HPDE6-E6E7 (cell line): ENCODE measurements at regions not wholly inside any gene's neighbourhood (a gene's known extent, or its start where the extent isn't known, plus 50 kb on each side); places are given as distances from the start of the nearest gene placed in this dataset.
"Not testable (repeated sequence)": the region's sequence is repeated elsewhere in the genome, so short reads cannot be mapped to it uniquely, and the experiment has no call there.

ENCODE experiments used
- DNase-seq: peaks from one replicate; pipeline ENCODE4 v3.0.0; 2011; ENCODE audit warnings: missing footprints; ENCODE audit errors: extremely low spot score

DNA sequence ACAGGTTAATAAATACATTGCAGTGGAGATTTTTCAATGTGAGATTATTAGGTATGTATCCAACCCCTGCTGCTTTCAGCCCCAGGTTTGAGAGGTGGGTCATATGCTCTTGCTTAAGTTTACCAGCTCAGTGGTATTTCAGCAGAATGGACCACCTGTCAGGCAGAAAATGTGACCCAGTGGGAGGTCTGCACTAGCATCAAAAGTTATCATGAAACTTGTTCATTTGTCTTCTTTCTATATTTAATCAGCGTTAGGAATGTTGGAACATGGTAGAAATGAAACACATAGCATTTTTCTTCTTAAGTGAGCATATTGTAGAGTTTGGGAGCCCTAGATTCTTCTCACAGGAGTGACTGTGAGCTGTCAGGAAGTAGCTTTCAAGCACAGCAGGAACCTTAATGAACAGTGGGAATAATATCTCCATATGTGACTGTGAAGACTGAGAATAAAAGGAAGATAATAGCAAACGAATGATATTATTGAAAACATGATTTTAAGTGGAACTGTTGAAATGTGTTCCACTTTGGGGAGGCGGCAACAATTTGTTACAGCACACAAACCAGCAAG lies 596.9 kb upstream of the CDH6 start:
- DNase-seq, result no peak

GRCh38 chr5:30594331-30594730 lies 599.2 kb upstream of the CDH6 start:
- no peak for DNase-seq

DNA sequence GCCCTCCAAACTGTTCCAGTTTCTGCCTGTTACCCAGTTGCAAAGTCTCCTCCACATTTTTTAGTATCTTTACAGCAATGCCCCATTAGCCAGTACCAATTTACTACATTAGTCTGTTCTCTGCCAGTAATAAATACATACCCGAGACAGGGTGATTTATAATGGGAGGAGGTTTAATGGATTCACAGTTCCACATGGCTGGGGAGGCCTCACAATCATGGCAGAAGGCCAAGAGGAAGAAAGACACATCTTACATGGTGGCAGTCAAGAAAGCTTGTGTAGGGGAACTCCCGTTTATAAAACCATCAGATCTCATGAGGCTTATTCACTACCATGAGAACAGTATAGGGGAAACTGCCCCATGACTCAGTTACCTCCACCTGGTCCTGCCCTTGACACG lies 600.7 kb upstream of the CDH6 start:
- DNase-seq, result no peak

GRCh38 chr5:30581198-30581935 lies 612.1 kb upstream of the CDH6 start:
- DNase-seq, result no peak

DNA sequence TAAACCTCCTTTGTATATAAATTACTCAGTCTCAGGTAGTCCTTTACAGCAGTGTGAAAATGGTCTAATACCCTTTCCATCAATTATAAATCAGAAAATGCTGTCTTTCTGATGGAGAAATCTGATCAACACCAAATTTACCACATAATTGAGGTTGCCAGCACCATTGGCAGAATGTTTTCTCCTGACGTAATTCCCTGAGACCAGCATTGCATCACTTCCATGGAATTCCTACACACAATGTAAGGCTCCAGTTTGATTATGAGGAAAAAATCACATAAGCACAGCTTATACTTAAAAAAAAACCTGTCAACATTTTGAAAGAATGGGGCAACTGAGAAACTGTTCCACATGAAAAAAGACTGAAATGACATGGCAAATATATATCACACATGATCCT lies 618.7 kb upstream of the CDH6 start:
- no peak for DNase-seq

DNA sequence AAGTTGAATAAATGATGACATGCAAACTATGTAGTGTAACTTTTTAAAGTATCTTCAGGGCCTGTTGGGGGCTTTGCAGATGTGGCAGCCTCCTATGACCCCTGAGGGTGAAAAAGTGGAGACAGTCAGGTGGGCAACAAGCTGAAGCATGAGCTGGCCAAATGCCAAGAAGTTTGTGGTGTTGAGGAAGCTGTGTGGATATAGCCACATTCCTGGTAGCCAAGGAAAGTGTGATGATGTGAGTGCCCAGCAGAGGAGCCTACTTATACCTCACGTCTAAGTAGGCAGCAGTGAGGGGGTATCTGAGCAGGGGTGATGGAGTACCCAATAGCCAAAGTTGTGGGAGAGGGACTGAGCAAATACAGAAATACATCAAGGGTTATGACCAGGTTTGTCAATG lies 621.2 kb upstream of the CDH6 start:
- DNase-seq, result no peak

- no peak for DNase-seq
These were observed 631.7 kb upstream of the CDH6 start for GRCh38 chr5:30561771-30562170.

- no peak for DNase-seq
These were observed 641.9 kb upstream of the CDH6 start for GRCh38 chr5:30551618-30552017.

DNA sequence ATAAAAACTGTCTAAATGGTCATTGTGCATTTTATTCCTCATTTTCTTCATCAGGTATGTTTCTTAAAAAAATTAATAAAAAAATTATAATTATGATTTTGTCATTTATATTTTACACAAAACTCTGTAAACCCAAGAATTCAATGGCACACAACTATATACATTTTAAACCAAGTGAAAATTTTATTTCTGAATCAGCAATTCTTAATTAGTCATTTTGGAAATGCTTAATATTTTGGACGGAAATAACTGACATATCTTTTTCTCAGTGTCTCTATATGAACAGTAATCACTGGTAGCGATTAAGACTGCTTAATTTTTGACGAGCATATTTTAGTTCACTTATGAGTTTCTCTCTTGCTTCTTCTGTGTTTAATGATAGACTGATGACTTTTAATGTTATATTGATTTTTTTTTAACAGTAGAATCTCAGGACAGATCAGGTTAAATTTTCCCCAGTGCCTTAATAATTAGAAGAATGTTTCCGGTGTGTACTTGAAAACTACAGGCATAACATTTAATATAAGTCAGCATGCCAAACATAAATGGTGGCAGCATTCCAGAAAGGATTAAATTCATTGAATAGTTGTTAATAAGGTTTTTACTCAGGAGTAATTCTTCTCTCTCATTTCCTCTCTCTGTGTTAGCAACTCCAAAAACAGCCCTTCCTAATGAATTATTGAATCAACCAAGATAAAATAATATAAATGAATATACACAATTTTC lies 644.7 kb upstream of the CDH6 start:
- DNase-seq, result no peak

DNA sequence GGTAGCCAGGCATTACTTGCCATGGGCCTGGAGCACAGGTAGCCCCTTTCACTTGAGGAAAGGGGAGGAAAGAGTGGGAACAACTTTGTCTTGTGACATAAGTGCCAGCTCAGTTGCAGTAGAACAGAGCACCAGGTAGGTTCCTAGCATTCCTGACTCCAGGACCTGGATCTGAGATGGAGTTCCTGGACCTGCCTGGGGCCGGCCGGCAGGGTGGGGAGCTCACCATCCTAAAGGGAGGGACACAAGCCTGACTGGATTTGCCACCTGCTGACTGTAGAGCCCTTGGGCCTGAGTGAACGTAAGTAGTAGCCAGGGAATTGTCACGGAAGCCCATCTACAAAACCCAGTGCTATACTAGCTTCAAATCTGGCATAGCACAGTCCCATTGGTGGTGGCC lies 653.3 kb upstream of the CDH6 start:
- DNase-seq, result no peak

GRCh38 chr5:30539004-30539634 lies 654.4 kb upstream of the CDH6 start:
- no peak for DNase-seq

- no peak for DNase-seq
These were observed 668.1 kb upstream of the CDH6 start for GRCh38 chr5:30525353-30525752.

- no peak for DNase-seq
These were observed 669.1 kb upstream of the CDH6 start for GRCh38 chr5:30524428-30524827.

DNA sequence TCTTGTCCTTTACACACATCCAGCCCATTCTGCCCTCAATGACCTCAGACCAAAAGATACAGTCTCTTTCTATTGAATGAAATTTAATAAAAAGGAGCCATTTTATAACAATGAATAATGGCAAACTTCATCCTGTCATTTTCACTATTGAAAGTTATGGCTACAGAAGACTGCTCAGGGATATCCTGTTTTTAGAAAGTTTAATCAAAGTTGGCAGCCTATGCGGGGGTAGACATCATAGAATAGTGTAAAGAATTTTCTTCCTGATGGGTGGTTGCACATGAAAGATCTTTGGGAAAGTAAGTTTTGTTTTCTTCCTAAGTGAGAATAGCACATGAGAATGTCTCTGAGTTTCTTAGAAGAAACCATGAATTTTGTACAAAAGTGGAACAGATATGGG lies 670.4 kb upstream of the CDH6 start:
- DNase-seq, result no peak

DNA sequence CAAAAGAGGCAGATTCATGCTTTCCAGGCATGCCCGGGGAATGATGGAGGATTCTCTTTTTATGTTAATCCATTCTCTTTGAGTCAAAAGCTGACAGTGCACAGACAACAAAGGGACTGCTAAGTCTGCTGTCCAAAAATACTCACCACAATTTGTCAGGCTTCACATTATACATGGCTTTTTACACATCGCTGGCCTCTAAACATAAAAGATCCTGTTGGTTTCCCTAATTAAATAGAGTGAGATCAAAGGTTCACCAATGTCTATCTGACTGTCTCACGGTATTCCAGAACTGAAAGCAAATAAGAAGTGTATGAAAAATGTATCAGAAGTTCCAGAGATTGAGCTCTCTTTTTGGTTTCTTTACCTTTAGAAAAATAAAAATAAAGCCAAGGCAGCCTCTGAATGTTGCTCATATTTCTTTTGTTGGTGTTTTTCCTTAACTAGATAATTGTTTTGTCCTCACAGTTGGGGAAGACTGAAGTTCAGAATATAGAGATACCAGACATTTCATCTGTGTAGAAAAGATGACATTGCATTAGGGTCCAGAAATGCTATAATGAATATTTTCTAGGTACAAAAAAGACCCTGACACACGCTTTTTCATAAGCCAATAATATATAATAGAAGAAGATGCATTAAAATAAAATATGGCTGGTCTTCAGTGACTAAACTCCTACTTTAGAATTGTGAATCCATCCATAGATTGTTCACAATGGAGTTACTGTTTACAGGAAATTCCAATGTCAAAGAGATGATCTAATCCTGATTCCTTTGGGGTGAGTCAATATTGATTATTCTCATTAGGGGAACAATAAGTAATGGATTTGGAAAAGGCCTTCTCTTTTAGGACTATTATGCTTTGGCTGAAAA lies 688.2 kb upstream of the CDH6 start:
- peak; percentile 14 for DNase-seq

GRCh38 chr5:30502277-30502676 lies 691.2 kb upstream of the CDH6 start:
- DNase-seq, result peak; percentile 9

- no peak for DNase-seq
These were observed 692.4 kb upstream of the CDH6 start for GRCh38 chr5:30501065-30501464.

DNA sequence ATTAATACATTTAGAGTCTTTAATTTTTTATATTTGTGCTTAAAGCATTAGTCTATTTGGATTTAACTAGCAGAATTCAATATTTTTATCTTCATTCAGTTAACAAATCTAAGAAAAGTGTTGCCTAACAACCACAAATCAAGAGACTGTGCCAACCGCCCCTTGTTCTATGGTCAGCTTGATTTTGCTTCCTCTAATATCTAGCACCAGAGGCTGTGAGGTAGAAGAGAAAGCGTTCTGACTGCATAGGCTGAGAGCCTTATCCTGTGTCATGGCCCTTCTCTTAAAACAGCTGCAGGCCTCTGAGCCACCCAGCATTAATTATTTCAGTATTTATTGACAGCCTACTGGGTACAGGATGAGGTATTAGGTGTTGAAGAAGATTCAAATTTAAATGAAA lies 693.0 kb upstream of the CDH6 start:
- DNase-seq, result no peak

GRCh38 chr5:30499402-30499801 lies 694.1 kb upstream of the CDH6 start:
- DNase-seq, result no peak

DNA sequence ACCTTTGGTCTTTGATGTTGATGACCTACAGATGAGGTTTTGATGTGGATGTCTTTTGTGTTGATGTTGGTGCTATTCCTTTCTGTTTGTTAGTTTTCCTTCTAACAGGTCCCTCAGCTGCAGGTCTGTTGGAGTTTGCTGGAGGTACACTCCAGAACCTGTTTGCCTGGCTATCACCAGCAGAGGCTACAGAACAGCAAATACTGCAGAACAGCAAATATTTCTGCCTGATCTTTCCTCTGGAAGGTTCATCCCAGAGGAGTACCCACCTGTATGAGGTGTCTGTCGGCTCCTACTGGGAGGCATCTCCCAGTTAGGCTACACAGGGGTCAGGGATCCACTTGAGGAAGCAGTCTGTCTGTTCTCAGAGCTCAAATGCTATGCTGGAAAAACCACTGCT lies 694.5 kb upstream of the CDH6 start:
- DNase-seq, result no peak

GRCh38 chr5:30498509-30498908 lies 695.0 kb upstream of the CDH6 start:
- not testable (repeated sequence) for DNase-seq

DNA sequence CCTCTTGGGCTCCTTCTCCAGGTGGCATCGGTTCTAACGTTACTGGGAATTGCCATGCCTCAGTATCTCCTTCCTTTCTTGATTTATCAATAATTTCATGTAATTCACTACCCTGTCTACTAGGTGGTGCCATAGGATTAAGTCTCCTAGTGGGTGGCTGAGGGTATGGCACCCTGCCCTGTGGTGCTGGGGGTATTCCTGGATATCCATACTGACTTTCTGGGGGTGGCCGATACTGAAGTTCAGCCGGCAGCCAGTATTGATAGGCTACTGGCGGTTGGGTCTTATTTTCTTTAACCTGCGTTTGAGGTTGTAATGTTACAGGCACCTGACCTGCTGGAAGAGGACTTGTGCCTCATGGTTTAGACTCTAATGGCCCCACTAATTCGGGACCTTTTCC lies 699.4 kb upstream of the CDH6 start:
- DNase-seq, result not testable (repeated sequence)
